PC-3 (cell line): ENCODE measurements at regions not wholly inside any gene's neighbourhood (a gene's known extent, or its start where the extent isn't known, plus 50 kb on each side); places are given as distances from the start of the nearest gene placed in this dataset.

Source experiments
- EZH2phosphoT487 ChIP-seq: fragments of 300-600 bp; sonication (generic); IDR thresholded peaks from 2 replicates; pipeline ENCODE4 v1.6.1; 2018; ENCODE audit warnings: mild to moderate bottlenecking, antibody characterized with exemption, low read length, borderline replicate concordance
- TF ChIP-seq, protein P1 (sequence below): fragments of 300-600 bp; sonication (generic); conservative IDR thresholded peaks from 2 replicates; pipeline ENCODE4 v1.5.1; 2017; ENCODE audit warnings: antibody characterized with exemption, low read depth, mild to moderate bottlenecking, low read length

GRCh38 chr9:78918976-78919375 is 622.1 kb downstream of the PSAT1 start:
- TF ChIP-seq, protein P1, sequence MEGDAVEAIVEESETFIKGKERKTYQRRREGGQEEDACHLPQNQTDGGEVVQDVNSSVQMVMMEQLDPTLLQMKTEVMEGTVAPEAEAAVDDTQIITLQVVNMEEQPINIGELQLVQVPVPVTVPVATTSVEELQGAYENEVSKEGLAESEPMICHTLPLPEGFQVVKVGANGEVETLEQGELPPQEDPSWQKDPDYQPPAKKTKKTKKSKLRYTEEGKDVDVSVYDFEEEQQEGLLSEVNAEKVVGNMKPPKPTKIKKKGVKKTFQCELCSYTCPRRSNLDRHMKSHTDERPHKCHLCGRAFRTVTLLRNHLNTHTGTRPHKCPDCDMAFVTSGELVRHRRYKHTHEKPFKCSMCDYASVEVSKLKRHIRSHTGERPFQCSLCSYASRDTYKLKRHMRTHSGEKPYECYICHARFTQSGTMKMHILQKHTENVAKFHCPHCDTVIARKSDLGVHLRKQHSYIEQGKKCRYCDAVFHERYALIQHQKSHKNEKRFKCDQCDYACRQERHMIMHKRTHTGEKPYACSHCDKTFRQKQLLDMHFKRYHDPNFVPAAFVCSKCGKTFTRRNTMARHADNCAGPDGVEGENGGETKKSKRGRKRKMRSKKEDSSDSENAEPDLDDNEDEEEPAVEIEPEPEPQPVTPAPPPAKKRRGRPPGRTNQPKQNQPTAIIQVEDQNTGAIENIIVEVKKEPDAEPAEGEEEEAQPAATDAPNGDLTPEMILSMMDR, result no peak
- no peak for TF ChIP-seq EZH2phosphoT487
